ENCODE measurements at regions not wholly inside any gene's neighbourhood (a gene's known extent, or its start where the extent isn't known, plus 50 kb on each side); places are given as distances from the start of the nearest gene placed in this dataset.

DNA sequence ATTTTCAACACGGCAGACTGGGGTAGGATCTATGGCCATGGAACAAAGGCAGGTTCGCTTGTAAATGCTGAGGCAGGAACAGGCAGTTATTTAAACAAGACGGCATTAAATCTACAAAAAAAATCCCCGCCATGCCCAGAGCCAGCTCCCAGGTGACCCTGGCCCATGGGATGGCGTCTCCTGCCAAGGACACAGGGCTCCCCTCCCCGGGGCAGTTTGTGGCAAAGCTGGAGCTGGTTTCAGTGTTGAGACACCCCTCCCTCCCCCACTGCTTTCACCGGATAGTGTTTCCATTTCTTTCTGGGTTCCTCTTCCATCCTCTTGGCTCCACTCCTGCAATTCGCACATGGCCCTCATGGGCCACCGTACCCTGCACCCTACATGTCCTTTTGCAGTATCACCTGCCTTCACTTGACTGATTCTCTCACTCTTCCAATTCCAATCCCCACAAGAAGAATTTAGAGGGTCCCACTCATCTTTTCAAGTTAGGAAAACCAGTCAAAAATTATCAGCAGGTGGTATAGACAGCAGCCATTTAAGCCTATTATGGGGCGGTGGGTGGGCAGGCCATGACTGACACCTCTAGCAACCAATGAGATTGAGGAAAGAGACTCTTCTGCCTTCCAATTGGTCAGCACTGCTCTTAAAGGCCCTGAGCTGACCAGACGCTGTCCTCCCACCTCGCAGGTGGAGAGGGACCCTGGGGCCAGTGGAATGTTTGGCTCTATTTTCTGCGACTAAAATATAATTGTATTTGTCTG is 52.0 kb downstream of the OLIG1 start:
- DNase-seq (ENCODE audit: low read depth, low spot score) (peak; percentile 72), ATAC-seq (peak; percentile 78)
- Histone ChIP-seq H3K79me2 (ENCODE audit: insufficient read depth, low read length) (no peaks in the 10 kb centered on the region), H3K4me1 (ENCODE audit: control insufficient read depth in 1 of 2, insufficient read depth in 2 of 2, low read length in 2 of 2) (peaks cover 0 to under 1% of the 10 kb centered on the region in 2 experiments; a peak in 1 of 4 replicates), H3K4me3 (replicated peaks in 1 of 2; ENCODE audit: low read depth in 1 of 2, low read length in 2 of 2) (no peak overlapping the region), H3K9ac (ENCODE audit: low read length) (no peak overlapping the region), H3K27me3 (ENCODE audit: insufficient read depth, low read length) (no peaks in the 10 kb centered on the region), H3K36me3 (ENCODE audit: control insufficient read depth in 1 of 2, insufficient read depth in 2 of 2, low read length in 2 of 2) (no peaks in the 10 kb centered on the region), H3K4me2 (ENCODE audit: low read length) (no peak overlapping the region), H3K9me2 (ENCODE audit: insufficient read depth) (no peaks in the 10 kb centered on the region), H4K20me1 (ENCODE audit: insufficient read depth) (no peaks in the 10 kb centered on the region), H2AFZ (ENCODE audit: low read depth, low read length, poor library complexity, severe bottlenecking) (no peak overlapping the region), H3K27ac (ENCODE audit: low read depth, low read length) (no peak overlapping the region), H3K9me3 (ENCODE audit: control insufficient read depth in 1 of 2, insufficient read depth in 1 of 2, low read depth in 1 of 2, low read length in 2 of 2) (no peaks in the 10 kb centered on the region)
- BruUV-seq (replicated peaks): no TSS peak
- TF ChIP-seq SP1 (IDR thresholded peaks at IDR 0.05; ENCODE audit: low read depth) (0 out of 2 replicates have a peak, but pooled peaks have one; percentile 47), ELF1 (IDR thresholded peaks at IDR 0.05; ENCODE audit: borderline replicate concordance, low read depth) (no peak)
- CTCF ChIA-PET: no interaction called here
- POLR2A ChIA-PET: no interaction called here
- intact Hi-C loops (cut with micrococcal nuclease): no loop called here
- RAD21 ChIA-PET (ENCODE audit: low non-redundant PET in 1 of 2, low total read pairs in 2 of 2, uncharacterized antibody in 2 of 2, unreplicated experiment in 2 of 2): no interaction called here

DNA sequence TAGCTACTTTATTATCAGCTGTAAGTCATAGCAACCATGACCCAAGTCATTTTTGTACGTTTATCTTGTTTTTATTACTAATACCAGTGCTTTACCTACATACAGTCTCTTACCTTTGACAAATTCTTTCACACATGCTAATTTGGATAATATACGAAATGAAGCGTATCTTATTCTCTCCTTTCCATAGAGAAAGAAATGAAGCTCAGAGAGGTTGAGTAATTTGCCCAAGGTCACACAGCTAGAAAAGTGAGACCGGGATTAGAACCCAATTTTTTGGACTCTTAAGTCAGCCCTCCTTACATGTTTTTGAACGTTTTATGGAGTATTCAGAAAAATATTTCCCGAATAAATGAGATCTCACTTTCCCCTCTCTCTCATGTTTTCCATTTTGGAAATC is 52.6 kb downstream of the OLIG1 start:
- BruUV-seq (replicated peaks): no TSS peak
- Histone ChIP-seq H3K36me3 (ENCODE audit: control insufficient read depth in 1 of 2, insufficient read depth in 2 of 2, low read length in 2 of 2) (no peaks in the 10 kb centered on the region), H3K4me1 (ENCODE audit: control insufficient read depth in 1 of 2, insufficient read depth in 2 of 2, low read length in 2 of 2) (peaks cover 0 to 5% of the 10 kb centered on the region in 2 experiments; a peak in 1 of 4 replicates), H3K9me2 (ENCODE audit: insufficient read depth) (no peaks in the 10 kb centered on the region), H3K27me3 (ENCODE audit: insufficient read depth, low read length) (no peaks in the 10 kb centered on the region), H3K9ac (ENCODE audit: low read length) (no peak overlapping the region), H4K20me1 (ENCODE audit: insufficient read depth) (no peaks in the 10 kb centered on the region), H3K4me3 (replicated peaks in 1 of 2; ENCODE audit: low read depth in 1 of 2, low read length in 2 of 2) (no peak overlapping the region), H2AFZ (ENCODE audit: low read depth, low read length, poor library complexity, severe bottlenecking) (no peak overlapping the region), H3K27ac (ENCODE audit: low read depth, low read length) (no peak overlapping the region), H3K4me2 (ENCODE audit: low read length) (no peak overlapping the region), H3K79me2 (ENCODE audit: insufficient read depth, low read length) (no peaks in the 10 kb centered on the region), H3K9me3 (ENCODE audit: control insufficient read depth in 1 of 2, insufficient read depth in 1 of 2, low read depth in 1 of 2, low read length in 2 of 2) (no peaks in the 10 kb centered on the region)
- TF ChIP-seq SP1 (IDR thresholded peaks at IDR 0.05; ENCODE audit: low read depth) (no peak), ELF1 (IDR thresholded peaks at IDR 0.05; ENCODE audit: borderline replicate concordance, low read depth) (no peak), CEBPB (IDR thresholded peaks at IDR 0.05; ENCODE audit: low read depth) (no peak), SIN3A (IDR thresholded peaks at IDR 0.05; ENCODE audit: low read depth) (no peak), EGR1 (IDR thresholded peaks at IDR 0.05; ENCODE audit: low read depth) (no peak), RAD21 (IDR thresholded peaks at IDR 0.05; ENCODE audit: low read depth) (no peak), JUND (IDR thresholded peaks at IDR 0.05) (no peak), EZH2phosphoT487 (IDR thresholded peaks at IDR 0.05; ENCODE audit: borderline replicate concordance) (no peak), CBX3 (IDR thresholded peaks at IDR 0.05; ENCODE audit: low read depth) (no peak), POLR2A (IDR thresholded peaks at IDR 0.05; ENCODE audit: borderline replicate concordance, extremely low read depth, insufficient read depth, insufficient read length) (no peak)
- TF ChIP-seq, protein P1, sequence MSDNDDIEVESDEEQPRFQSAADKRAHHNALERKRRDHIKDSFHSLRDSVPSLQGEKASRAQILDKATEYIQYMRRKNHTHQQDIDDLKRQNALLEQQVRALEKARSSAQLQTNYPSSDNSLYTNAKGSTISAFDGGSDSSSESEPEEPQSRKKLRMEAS (IDR thresholded peaks at IDR 0.05): no peak
- ChIA-PET POLR2A (no interaction called here), RAD21 (ENCODE audit: low non-redundant PET in 1 of 2, low total read pairs in 2 of 2, uncharacterized antibody in 2 of 2, unreplicated experiment in 2 of 2) (no interaction called here), CTCF (no interaction called here)
- DNase-seq (ENCODE audit: low read depth, low spot score) (no peak), ATAC-seq (no peak)
- intact Hi-C loops (cut with micrococcal nuclease): no loop called here
